K562 (cell line): ENCODE measurements at regions not wholly inside any gene's neighbourhood (a gene's known extent, or its start where the extent isn't known, plus 50 kb on each side); places are given as distances from the start of the nearest gene placed in this dataset.

ENCODE experiments used
- ATAC-seq: fragments of 200-7000 bp; cut with Tn5 transposase; 3 replicates; pipeline ENCODE4 v1.9.1; 2020; ENCODE audit warnings: moderate library complexity
- BruUV-seq: library from RNA; stranded (reverse); fragments of 400-500 nt; replicated peaks from 2 replicates; lab custom pipeline; 2021; lab: Mats Ljungman, UMichigan
- CTCF ChIA-PET: fragments of 300-600 bp; formaldehyde crosslinking; extraction: SDS; loops from one replicate; lab custom pipeline; 2021; ENCODE audit warnings: low intra/inter-chr PET ratio; lab: Yijun Ruan, JAX
- POLR2A ChIA-PET: fragments of 300-600, 350-650 bp; sonication (Branson Sonifier 250); formaldehyde crosslinking; extraction: SDS; loops from one replicate; lab custom pipeline; 2021; ENCODE audit warnings: antibody characterized with exemption, inconsistent platforms; lab: Yijun Ruan, JAX
- DNase-seq, 4 experiments: peaks; one replicate each; pipeline versions ENCODE4 v3.0.0 to v3.0.0-alpha.2; 2011 to 2018; ENCODE audit warnings: low spot score in 3 of 4, mixed read lengths in 3 of 4; ENCODE audit errors: extremely low read depth in 1 of 4
- FAIRE-seq: peaks from 2 replicates; lab custom pipeline; 2011; peaks lifted over from hg19 to GRCh38; lab: Jason Lieb, UNC
- H2AFZ ChIP-seq: 2 replicates; pipeline ENCODE4 v1.6.0; 2011; ENCODE audit warnings: low read depth, low read length, control low read depth, inconsistent platforms
- H3K27ac ChIP-seq: fragments of 200-600 bp; 3 replicates; pipeline ENCODE4 v1.8.0; 2011; ENCODE audit warnings: low read depth, mild to moderate bottlenecking, control low read depth, inconsistent platforms, low read length, moderate library complexity, mixed read lengths; ENCODE audit errors: extremely low read depth
- H3K27me3 ChIP-seq, 2 experiments: fragments of 300-600 bp in 1 of 2; 2 replicates in 1 of 2; 3 replicates in 1 of 2; pipeline versions ENCODE4 v1.6.0 to v1.8.0; 2011; ENCODE audit warnings: inconsistent platforms in 2 of 2, low read length in 2 of 2, mild to moderate bottlenecking in 1 of 2, mixed read lengths in 1 of 2, moderate library complexity in 1 of 2; ENCODE audit not compliant: control insufficient read depth in 2 of 2, insufficient read depth in 2 of 2
- H3K36me3 ChIP-seq: fragments of 300-600 bp; 3 replicates; pipeline ENCODE4 v1.8.0; 2011; ENCODE audit warnings: mild to moderate bottlenecking, low read length, inconsistent platforms; ENCODE audit not compliant: control insufficient read depth, insufficient read depth
- H3K4me1 ChIP-seq, 2 experiments: fragments of 200-600 bp in 1 of 2; replicated peaks in 1 of 2; 2 replicates in 1 of 2; 3 replicates in 1 of 2; pipeline versions ENCODE4 v1.5.1 to v1.8.0; 2011; ENCODE audit warnings: inconsistent platforms in 2 of 2, low read length in 2 of 2, mild to moderate bottlenecking in 1 of 2, mixed read lengths in 1 of 2, moderate library complexity in 1 of 2; ENCODE audit not compliant: control insufficient read depth in 2 of 2, insufficient read depth in 2 of 2
- H3K4me2 ChIP-seq: 2 replicates; pipeline ENCODE4 v1.6.1; 2011; ENCODE audit warnings: low read length, control low read depth, inconsistent platforms, mixed read lengths; ENCODE audit not compliant: insufficient read depth
- H3K4me3 ChIP-seq: fragments of 200-600 bp; sonication (generic), shearing (Covaris generic); 2 replicates; pipeline ENCODE4 v1.5.1; 2016; ENCODE audit warnings: control low read depth, inconsistent platforms
- H3K79me2 ChIP-seq: fragments of 200-600 bp; 3 replicates; pipeline ENCODE4 v1.8.0; 2011; ENCODE audit warnings: low read length, inconsistent platforms; ENCODE audit not compliant: control insufficient read depth, insufficient read depth
- H3K9ac ChIP-seq, 2 experiments: 2 replicates each; pipeline versions ENCODE4 v1.6.0 to v1.6.1; 2011; ENCODE audit warnings: low read depth in 2 of 2, low read length in 2 of 2, control low read depth in 1 of 2, inconsistent platforms in 1 of 2, mild to moderate bottlenecking in 1 of 2, mixed read lengths in 1 of 2; ENCODE audit not compliant: insufficient read depth in 1 of 2
- H3K9me1 ChIP-seq: one replicate; pipeline ENCODE4 v1.6.0; 2011; ENCODE audit warnings: inconsistent platforms, mild to moderate bottlenecking, low read length, moderate library complexity; ENCODE audit not compliant: control insufficient read depth, insufficient read depth
- H3K9me3 ChIP-seq: replicated peaks from 2 replicates; pipeline ENCODE4 v1.5.1; 2011; ENCODE audit warnings: low read depth, low read length, inconsistent platforms; ENCODE audit not compliant: control insufficient read depth, insufficient read depth
- H4K20me1 ChIP-seq: replicated peaks from 2 replicates; pipeline ENCODE4 v1.6.1; 2011; ENCODE audit warnings: low read length, inconsistent platforms, mixed read lengths; ENCODE audit not compliant: control insufficient read depth, insufficient read depth
- BACH1 ChIP-seq: fragments of 200-800 bp; sonication (Bioruptor generic); IDR thresholded peaks from 2 replicates; pipeline ENCODE4 v1.6.1; 2016; ENCODE audit warnings: missing genetic modification characterization, missing compliant biosample characterization
- GTF2B ChIP-seq: IDR thresholded peaks from 2 replicates; pipeline ENCODE4 v1.6.1; 2011; ENCODE audit not compliant: insufficient read length; ENCODE audit errors: extremely low read depth
- HDGF ChIP-seq: fragments of 450-650 bp; IDR thresholded peaks from 2 replicates; pipeline ENCODE4 v1.6.1; 2016
- MAFF ChIP-seq: IDR thresholded peaks from 2 replicates; pipeline ENCODE4 v1.6.1; 2012; ENCODE audit warnings: low read length, improper control_type of control experiment
- NCOA2 ChIP-seq, 2 experiments: fragments of 450-650 bp; IDR thresholded peaks; 2 replicates each; pipeline ENCODE4 v1.6.1; 2018; ENCODE audit warnings: mild to moderate bottlenecking in 2 of 2, moderate library complexity in 1 of 2; ENCODE audit not compliant: partially characterized antibody in 2 of 2
- NELFE ChIP-seq: IDR thresholded peaks from 2 replicates; pipeline ENCODE4 v1.6.1; 2011; ENCODE audit warnings: mild to moderate bottlenecking; ENCODE audit not compliant: insufficient read depth, insufficient read length
- NFE2 ChIP-seq: IDR thresholded peaks from 2 replicates; pipeline ENCODE4 v1.6.1; 2014; ENCODE audit warnings: antibody characterized with exemption, low read depth
- TAF1 ChIP-seq: IDR thresholded peaks from 2 replicates; pipeline ENCODE4 v1.6.1; 2011; ENCODE audit warnings: mild to moderate bottlenecking, low read length, moderate library complexity; ENCODE audit not compliant: insufficient read depth, control insufficient read depth, severe bottlenecking; ENCODE audit errors: extremely low read depth
- ZNF121 ChIP-seq: sonication (generic); formaldehyde crosslinking; conservative IDR thresholded peaks from 2 replicates; pipeline ENCODE4 v1.8.0; 2022; ENCODE audit warnings: missing genetic modification reagents
- ZNF3 ChIP-seq: fragments of 250-450 bp; sonication (Bioruptor Pico); IDR thresholded peaks from 2 replicates; pipeline ENCODE4 v1.5.0; 2021; ENCODE audit warnings: mild to moderate bottlenecking, moderate library complexity
- WGBS: fragments of 100-300 bp; shearing (Covaris generic); methylation state at CpG from one replicate; pipeline ENCODE4 v1.1.6; 2016; ENCODE audit warnings: low coverage, mixed read lengths; ENCODE audit not compliant: insufficient coverage; ENCODE audit errors: missing lambda C conversion rate; 5-methylcytosine and 5-hydroxymethylcytosine counted together
- in situ Hi-C: fragments of 300-500 bp; cut with MboI; formaldehyde crosslinking; loops from 4 replicates; pipeline ENCODE4 v1.15.0; 2018; ENCODE audit warnings: inconsistent platforms, mixed read lengths
- intact Hi-C: fragments of 100-400 bp; cut with micrococcal nuclease; formaldehyde crosslinking; loops from 2 replicates; pipeline ENCODE4 v1.14.2; 2022
- TF ChIP-seq, protein P1 (sequence below): sonication (generic); IDR thresholded peaks from 2 replicates; pipeline ENCODE4 v1.6.1; 2016
- TF ChIP-seq, protein P2 (sequence below): sonication (generic); formaldehyde crosslinking; IDR thresholded peaks from 2 replicates; pipeline ENCODE4 v1.8.1; 2023; ENCODE audit warnings: missing genetic modification reagents, mild to moderate bottlenecking, borderline replicate concordance

DNA sequence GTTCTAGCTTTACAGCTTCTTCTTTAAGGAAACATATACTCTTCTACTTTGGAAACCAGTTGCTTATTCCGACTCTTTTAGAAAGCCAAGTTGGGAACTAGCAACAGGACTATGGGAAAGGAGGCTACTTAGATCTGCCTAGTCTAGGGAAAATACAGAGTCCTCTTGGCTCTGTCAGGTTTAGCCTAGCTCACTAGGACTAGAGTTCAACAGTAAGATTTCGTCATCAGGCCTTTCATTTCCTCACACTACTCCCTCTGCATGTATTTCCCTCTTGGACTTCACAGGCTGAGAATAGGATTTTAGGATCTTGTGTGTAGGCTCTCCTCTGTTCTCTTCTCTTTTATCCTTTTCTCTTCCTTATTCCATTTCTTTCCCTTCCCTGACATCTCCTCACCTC, 409.8 kb downstream of the AR start:
- ATAC-seq (no peak), DNase-seq (no peak), FAIRE-seq (no peak)
- BruUV-seq: no TSS peak
- Histone ChIP-seq H4K20me1 (no peaks in the 10 kb centered on the region), H3K27ac (no peak overlapping the region), H3K9me3 (no peaks in the 10 kb centered on the region), H3K4me1 (no peaks in the 10 kb centered on the region), H3K36me3 (no peaks in the 10 kb centered on the region), H3K9me1 (no peaks in the 10 kb centered on the region), H2AFZ (no peak overlapping the region), H3K4me2 (no peak overlapping the region), H3K9ac (no peak overlapping the region), H3K27me3 (no peaks in the 10 kb centered on the region), H3K79me2 (no peaks in the 10 kb centered on the region), H3K4me3 (no peak overlapping the region)
- in situ Hi-C loops (no loop called here), intact Hi-C loops (no loop called here)
- TF ChIP-seq NCOA2 (IDR thresholded peaks at IDR 0.05; ENCODE audit: partially characterized antibody in 2 of 2) (no peak), NELFE (no peak), ZNF121 (CRISPR knock-in tag) (no peak), ZNF3 (CRISPR knock-in tag) (no peak), MAFF (no peak), HDGF (no peak), NFE2 (no peak), TAF1 (no peak), GTF2B (no peak), BACH1 (tag) (no peak)
- TF ChIP-seq, protein P1, sequence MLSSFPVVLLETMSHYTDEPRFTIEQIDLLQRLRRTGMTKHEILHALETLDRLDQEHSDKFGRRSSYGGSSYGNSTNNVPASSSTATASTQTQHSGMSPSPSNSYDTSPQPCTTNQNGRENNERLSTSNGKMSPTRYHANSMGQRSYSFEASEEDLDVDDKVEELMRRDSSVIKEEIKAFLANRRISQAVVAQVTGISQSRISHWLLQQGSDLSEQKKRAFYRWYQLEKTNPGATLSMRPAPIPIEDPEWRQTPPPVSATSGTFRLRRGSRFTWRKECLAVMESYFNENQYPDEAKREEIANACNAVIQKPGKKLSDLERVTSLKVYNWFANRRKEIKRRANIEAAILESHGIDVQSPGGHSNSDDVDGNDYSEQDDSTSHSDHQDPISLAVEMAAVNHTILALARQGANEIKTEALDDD: no peak
- TF ChIP-seq, protein P2, sequence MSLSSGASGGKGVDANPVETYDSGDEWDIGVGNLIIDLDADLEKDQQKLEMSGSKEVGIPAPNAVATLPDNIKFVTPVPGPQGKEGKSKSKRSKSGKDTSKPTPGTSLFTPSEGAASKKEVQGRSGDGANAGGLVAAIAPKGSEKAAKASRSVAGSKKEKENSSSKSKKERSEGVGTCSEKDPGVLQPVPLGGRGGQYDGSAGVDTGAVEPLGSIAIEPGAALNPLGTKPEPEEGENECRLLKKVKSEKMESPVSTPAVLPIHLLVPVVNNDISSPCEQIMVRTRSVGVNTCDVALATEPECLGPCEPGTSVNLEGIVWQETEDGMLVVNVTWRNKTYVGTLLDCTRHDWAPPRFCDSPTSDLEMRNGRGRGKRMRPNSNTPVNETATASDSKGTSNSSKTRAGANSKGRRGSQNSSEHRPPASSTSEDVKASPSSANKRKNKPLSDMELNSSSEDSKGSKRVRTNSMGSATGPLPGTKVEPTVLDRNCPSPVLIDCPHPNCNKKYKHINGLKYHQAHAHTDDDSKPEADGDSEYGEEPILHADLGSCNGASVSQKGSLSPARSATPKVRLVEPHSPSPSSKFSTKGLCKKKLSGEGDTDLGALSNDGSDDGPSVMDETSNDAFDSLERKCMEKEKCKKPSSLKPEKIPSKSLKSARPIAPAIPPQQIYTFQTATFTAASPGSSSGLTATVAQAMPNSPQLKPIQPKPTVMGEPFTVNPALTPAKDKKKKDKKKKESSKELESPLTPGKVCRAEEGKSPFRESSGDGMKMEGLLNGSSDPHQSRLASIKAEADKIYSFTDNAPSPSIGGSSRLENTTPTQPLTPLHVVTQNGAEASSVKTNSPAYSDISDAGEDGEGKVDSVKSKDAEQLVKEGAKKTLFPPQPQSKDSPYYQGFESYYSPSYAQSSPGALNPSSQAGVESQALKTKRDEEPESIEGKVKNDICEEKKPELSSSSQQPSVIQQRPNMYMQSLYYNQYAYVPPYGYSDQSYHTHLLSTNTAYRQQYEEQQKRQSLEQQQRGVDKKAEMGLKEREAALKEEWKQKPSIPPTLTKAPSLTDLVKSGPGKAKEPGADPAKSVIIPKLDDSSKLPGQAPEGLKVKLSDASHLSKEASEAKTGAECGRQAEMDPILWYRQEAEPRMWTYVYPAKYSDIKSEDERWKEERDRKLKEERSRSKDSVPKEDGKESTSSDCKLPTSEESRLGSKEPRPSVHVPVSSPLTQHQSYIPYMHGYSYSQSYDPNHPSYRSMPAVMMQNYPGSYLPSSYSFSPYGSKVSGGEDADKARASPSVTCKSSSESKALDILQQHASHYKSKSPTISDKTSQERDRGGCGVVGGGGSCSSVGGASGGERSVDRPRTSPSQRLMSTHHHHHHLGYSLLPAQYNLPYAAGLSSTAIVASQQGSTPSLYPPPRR (CRISPR knock-in tag): no peak
- ChIA-PET POLR2A (no interaction called here), CTCF (no interaction called here)
- 0% methylated on average over 1 of the region's 2 CpGs for WGBS
